Choroid plexus epithelial cell (primary cell): ENCODE measurements at regions not wholly inside any gene's neighbourhood (a gene's known extent, or its start where the extent isn't known, plus 50 kb on each side); places are given as distances from the start of the nearest gene placed in this dataset.

Experiments
- DNase-seq: peaks from one replicate; pipeline ENCODE4 v3.0.0-alpha.2; 2010; ENCODE audit warnings: low read depth
- H3K4me3 ChIP-seq: 2 replicates; pipeline ENCODE4 v1.5.1; 2011; ENCODE audit warnings: low read depth, mild to moderate bottlenecking, control low read depth, low read length, moderate library complexity
- CTCF ChIP-seq: conservative IDR thresholded peaks from 2 replicates; pipeline ENCODE4 v1.5.1; 2011; ENCODE audit warnings: low read depth, mild to moderate bottlenecking, control low read depth, inconsistent platforms, low read length, moderate library complexity

- TF ChIP-seq CTCF = no peak
- no peak overlapping the region for H3K4me3 ChIP-seq
- DNase-seq = no peak
These were observed 447.2 kb upstream of the DPH6 start for GRCh38 chr15:35993196-35993595.

GRCh38 chr15:35994876-35995275 lies 448.9 kb upstream of the DPH6 start:
- no peak overlapping the region for H3K4me3 ChIP-seq
- no peak for DNase-seq
- TF ChIP-seq CTCF = no peak

GRCh38 chr15:35998663-35999602 lies 453.0 kb upstream of the DPH6 start:
- H3K4me3 ChIP-seq = no peak overlapping the region
- no peak for DNase-seq
- no peak for TF ChIP-seq CTCF

GRCh38 chr15:36004891-36005490 lies 459.0 kb upstream of the DPH6 start:
- TF ChIP-seq CTCF = no peak
- no peak overlapping the region for H3K4me3 ChIP-seq
- DNase-seq = no peak

- DNase-seq = no peak
- no peak for TF ChIP-seq CTCF
- no peak overlapping the region for H3K4me3 ChIP-seq
These were observed 459.6 kb upstream of the DPH6 start for GRCh38 chr15:36005542-36005941.

GRCh38 chr15:36007699-36008098 lies 461.7 kb upstream of the DPH6 start:
- TF ChIP-seq CTCF = no peak
- no peak for DNase-seq
- no peak overlapping the region for H3K4me3 ChIP-seq
